ENCODE measurements at regions not wholly inside any gene's neighbourhood (a gene's known extent, or its start where the extent isn't known, plus 50 kb on each side); places are given as distances from the start of the nearest gene placed in this dataset.

DNA sequence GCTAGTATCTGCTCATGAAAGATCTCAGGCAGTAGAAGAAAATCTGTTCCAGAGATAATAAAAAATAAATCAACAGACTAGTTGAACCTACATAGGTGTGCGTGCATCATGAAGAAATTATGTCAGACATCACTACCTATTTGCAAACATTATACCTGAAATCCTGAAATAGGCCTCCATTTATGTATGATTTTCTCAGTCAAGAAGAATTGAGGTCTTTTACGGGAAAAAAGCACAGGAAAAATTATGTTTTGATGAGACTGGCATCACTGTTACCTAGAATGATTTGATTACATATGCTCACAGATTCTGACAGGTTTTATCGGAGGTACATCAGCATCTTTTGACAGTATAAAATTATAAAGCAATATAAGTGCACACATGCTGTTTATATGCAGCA lies 1570.5 kb upstream of the NUDT12 start:
- H3K36me3 Mint-ChIP-seq (ENCODE audit: insufficient read depth in 1 of 3, low read depth in 3 of 3): no peaks in the 10 kb centered on the region
- no peak overlapping the region for H3K18ac ChIP-seq (ENCODE audit: insufficient read length, low read depth, low read length)
- no peak overlapping the region for H4K5ac ChIP-seq (ENCODE audit: insufficient read length, low read depth, low read length)
- H3K23me2 ChIP-seq (ENCODE audit: insufficient read length, low read depth, low read length, poor library complexity, severe bottlenecking): no peaks in the 10 kb centered on the region
- no peak overlapping the region for H3K27ac Mint-ChIP-seq
- H3K9ac ChIP-seq (ENCODE audit: extremely low read depth, insufficient read length, low read length): no peak overlapping the region
- no peak overlapping the region for H3K56ac ChIP-seq (ENCODE audit: insufficient read length, low read depth, low read length)
- no peak overlapping the region for H2BK12ac ChIP-seq (ENCODE audit: insufficient read length, low read depth, low read length)
- H3K4ac ChIP-seq (ENCODE audit: low read depth, low read length): no peak overlapping the region
- H3K23ac ChIP-seq (ENCODE audit: insufficient read length, low read depth, low read length): no peak overlapping the region
- H2BK15ac ChIP-seq (ENCODE audit: low read depth, low read length): no peak overlapping the region
- no peak overlapping the region for H4K8ac ChIP-seq (replicated peaks; ENCODE audit: insufficient read length, low read depth, low read length)
- no peak overlapping the region for H2BK5ac ChIP-seq (ENCODE audit: insufficient read length, low read length)
- no peaks in the 10 kb centered on the region for H3K79me2 ChIP-seq (ENCODE audit: insufficient read depth, low read length)
- no peaks in the 10 kb centered on the region for H4K20me1 ChIP-seq (ENCODE audit: control insufficient read depth, insufficient read depth, insufficient read length)
- 0 out of 5 replicates have a peak, but pooled peaks cover 0 to 2% of the 10 kb centered on the region in 2 experiments for H3K9me3 Mint-ChIP-seq
- no peaks in the 10 kb centered on the region for H3K27me3 Mint-ChIP-seq (ENCODE audit: low read depth)
- H3K4me1 ChIP-seq (ENCODE audit: insufficient read depth, low read length): no peaks in the 10 kb centered on the region
- no peak for DNase-seq
- no peak overlapping the region for H4K91ac ChIP-seq (ENCODE audit: insufficient read length, low read depth, low read length)
- no CpG with 5 or more reads among the region's 3 CpGs for WGBS (ENCODE audit: extremely low coverage, insufficient read length, low lambda C conversion rate)
- H2BK120ac ChIP-seq (ENCODE audit: low read depth, low read length, poor library complexity, severe bottlenecking): no peak overlapping the region
- no peak overlapping the region for H2BK20ac ChIP-seq (ENCODE audit: low read depth, low read length, poor library complexity, severe bottlenecking)
- no peak overlapping the region for H3K4me2 ChIP-seq (ENCODE audit: insufficient read depth, insufficient read length, low read length)
- no peaks in the 10 kb centered on the region for H3K79me1 ChIP-seq (ENCODE audit: insufficient read depth, low read depth, low read length, poor library complexity, severe bottlenecking)
- H3K4me1 Mint-ChIP-seq: no peaks in the 10 kb centered on the region
- no peaks in the 10 kb centered on the region for H3K9me3 ChIP-seq (ENCODE audit: control insufficient read depth, low read depth, low read length)
- TF ChIP-seq, protein P1, sequence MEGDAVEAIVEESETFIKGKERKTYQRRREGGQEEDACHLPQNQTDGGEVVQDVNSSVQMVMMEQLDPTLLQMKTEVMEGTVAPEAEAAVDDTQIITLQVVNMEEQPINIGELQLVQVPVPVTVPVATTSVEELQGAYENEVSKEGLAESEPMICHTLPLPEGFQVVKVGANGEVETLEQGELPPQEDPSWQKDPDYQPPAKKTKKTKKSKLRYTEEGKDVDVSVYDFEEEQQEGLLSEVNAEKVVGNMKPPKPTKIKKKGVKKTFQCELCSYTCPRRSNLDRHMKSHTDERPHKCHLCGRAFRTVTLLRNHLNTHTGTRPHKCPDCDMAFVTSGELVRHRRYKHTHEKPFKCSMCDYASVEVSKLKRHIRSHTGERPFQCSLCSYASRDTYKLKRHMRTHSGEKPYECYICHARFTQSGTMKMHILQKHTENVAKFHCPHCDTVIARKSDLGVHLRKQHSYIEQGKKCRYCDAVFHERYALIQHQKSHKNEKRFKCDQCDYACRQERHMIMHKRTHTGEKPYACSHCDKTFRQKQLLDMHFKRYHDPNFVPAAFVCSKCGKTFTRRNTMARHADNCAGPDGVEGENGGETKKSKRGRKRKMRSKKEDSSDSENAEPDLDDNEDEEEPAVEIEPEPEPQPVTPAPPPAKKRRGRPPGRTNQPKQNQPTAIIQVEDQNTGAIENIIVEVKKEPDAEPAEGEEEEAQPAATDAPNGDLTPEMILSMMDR (conservative IDR thresholded peaks at IDR 0.05): no peak
- H3K4me3 Mint-ChIP-seq: no peak overlapping the region
- no peak overlapping the region for H3K27ac ChIP-seq (ENCODE audit: insufficient read length, low read depth, low read length)
- H3K27me3 ChIP-seq (ENCODE audit: insufficient read depth, low read length): no peaks in the 10 kb centered on the region
- no peak overlapping the region for H3T11ph ChIP-seq (ENCODE audit: low read length)
- no peak overlapping the region for H2AFZ ChIP-seq (ENCODE audit: low read length)
- no peak overlapping the region for H3K14ac ChIP-seq (ENCODE audit: insufficient read depth, low read length)
- no peak overlapping the region for H2AK5ac ChIP-seq (ENCODE audit: insufficient read length, low read length)
